Spleen (tissue), 7 donors: ENCODE measurements at regions not wholly inside any gene's neighbourhood (a gene's known extent, or its start where the extent isn't known, plus 50 kb on each side); places are given as distances from the start of the nearest gene placed in this dataset.
"Not testable (repeated sequence)": the region's sequence is repeated elsewhere in the genome, so short reads cannot be mapped to it uniquely, and the experiment has no call there.

Source experiments
- CTCF ChIP-seq, 11 experiments: fragments of 200-600 bp in 7 of 11; fragments of 450-650 bp in 4 of 11; sonication (generic) in 4 of 11; IDR thresholded peaks in 8 of 11; conservative IDR thresholded peaks in 3 of 11; 1 replicate in 7 of 11; 2 replicates in 4 of 11; pipeline versions ENCODE4 v1.4.0 to v1.8.0; 2016 to 2021; ENCODE audit warnings: antibody characterized with exemption in 11 of 11, inconsistent platforms in 4 of 11, mild to moderate bottlenecking in 1 of 11
- POLR2A ChIP-seq, 3 donors: fragments of 450-650 bp; IDR thresholded peaks; one replicate each; pipeline ENCODE4 v1.5.1; 2017; ENCODE audit warnings: antibody characterized with exemption in 3 of 3, mild to moderate bottlenecking in 1 of 3
- POLR2AphosphoS5 ChIP-seq, 3 donors: sonication (generic); formaldehyde crosslinking; IDR thresholded peaks; one replicate each; pipeline ENCODE4 v1.5.1; 2017; ENCODE audit warnings: antibody characterized with exemption in 3 of 3
- donor health status: DM: no; HTN: no; CAD: no; lungs with moderate emphysema.
- donor health status: DM: no; HTN: no; CAD: no.
- donor health status: DM: no; HTN: no; CAD: no.

- TF ChIP-seq CTCF (IDR thresholded peaks at IDR 0.05 in 8 of 11, conservative IDR thresholded peaks at IDR 0.05 in 3 of 11); POLR2A (IDR thresholded peaks at IDR 0.05); POLR2AphosphoS5 (IDR thresholded peaks at IDR 0.05): not testable (repeated sequence)
Observed at GRCh38 chr15:44833081-44833480, 96.8 kb downstream of the TRIM69 start.
